Stimulated activated CD4-positive, alpha-beta T cell treated with anti-CD3 and anti-CD28 coated beads, Interleukin-1b, Interleukin-23, amount 100 ng/mL, for 1 hour (primary cell): ENCODE measurements at regions not wholly inside any gene's neighbourhood (a gene's known extent, or its start where the extent isn't known, plus 50 kb on each side); places are given as distances from the start of the nearest gene placed in this dataset.

Source experiments
- DNase-seq, 2 donors: peaks; one replicate each; pipeline ENCODE4 v3.0.0-alpha.2; 2020; ENCODE audit warnings: low read depth in 2 of 2

DNA sequence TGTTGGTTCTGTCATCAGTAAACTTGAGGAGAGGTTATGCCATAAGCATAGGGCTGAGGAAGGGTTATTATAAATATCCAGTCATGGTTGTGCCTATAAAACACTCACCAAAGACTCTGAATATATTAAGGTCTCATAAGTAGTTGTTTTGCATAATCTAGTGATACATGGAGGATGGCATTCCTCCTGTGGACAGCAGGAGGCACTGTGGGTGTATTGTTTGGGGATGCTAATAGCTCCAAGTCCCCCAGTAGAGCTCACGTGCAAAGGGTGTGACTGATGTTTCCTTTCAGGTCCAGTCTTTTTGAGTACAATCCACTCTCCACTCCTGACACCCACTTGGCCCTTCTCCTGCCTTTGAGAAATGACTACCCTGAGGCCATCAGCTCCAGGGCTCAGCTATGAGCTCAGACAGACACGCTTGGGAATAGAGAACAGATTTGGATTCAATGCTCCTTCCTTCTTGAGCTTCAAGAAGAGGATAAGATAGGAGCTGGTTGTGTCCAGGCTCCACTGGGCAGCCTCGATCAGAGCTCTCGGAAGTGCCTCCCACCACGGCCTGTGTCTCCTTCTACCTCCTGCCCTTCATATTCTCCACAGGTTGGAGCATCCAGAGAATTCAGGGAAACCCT lies 85.2 kb upstream of the IGLL5 start:
- no peak for DNase-seq

DNA sequence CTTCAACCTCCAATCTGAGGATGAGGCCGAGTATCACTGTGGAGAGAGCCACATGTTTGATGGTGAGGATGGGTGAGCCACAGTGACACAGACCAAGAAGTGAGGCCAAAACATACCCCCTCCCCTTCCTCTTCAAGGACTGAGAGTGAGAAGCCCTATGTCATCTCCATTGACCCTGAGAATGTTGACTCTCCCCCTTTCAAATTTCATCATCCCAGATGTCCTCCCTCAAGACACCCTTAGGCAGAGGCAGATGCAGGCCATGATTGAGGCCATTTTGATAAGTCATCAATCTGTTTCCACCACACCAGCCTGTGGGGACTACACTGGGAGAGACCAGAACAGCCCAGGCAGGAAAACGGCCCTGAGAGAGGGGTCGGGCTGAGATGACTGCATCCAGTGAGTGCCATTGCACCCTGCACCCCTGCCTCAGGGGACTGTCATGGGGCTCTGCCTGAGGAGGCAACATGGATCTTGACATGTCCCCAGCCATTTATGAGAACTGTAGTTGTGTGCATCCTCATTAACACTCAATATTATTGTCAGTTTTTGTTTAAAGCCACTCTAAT lies 84.2 kb upstream of the IGLL5 start:
- no peak for DNase-seq

DNA sequence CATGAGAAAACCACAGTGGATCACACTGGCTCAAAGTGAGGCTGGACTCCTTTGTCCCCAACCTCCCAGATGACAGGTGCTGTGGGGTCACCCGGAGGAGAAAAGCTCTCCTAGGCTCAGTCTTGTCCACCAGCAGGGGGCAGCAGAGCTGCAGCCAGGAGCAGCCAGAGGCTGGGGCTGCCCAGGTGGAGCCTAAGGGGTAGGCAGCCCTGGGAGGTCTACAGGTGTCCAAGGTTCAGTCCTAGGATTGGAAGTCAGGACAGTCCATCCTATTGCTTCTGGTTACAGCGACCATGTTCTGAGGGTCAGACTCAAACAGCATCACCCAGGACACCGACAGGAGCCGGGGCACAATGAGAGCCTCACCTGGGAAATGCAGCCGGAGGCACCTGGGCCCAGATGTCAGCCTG lies 77.6 kb upstream of the IGLL5 start:
- peak; percentile 48 to 68 for DNase-seq

DNA sequence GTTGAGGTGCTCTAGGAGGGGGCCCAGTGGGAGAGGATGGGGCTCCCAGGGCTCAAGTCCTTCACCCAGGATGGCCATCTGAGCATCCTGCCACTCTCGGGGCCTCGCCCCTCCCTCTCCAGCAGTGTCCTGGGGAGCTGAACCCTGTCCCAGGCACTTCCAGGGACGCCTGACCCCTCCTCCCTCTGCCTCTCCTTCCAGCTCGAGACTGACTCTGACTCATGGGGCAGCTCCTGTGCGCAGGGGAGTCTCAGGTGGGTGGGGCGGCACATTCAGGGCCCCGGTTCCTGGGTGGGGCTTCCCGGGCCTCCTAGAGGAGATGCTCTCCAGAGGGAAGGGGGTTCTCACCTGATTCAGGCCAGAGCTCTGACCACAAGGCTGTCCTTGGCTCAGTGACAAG lies 77.1 kb upstream of the IGLL5 start:
- DNase-seq: no peak

DNA sequence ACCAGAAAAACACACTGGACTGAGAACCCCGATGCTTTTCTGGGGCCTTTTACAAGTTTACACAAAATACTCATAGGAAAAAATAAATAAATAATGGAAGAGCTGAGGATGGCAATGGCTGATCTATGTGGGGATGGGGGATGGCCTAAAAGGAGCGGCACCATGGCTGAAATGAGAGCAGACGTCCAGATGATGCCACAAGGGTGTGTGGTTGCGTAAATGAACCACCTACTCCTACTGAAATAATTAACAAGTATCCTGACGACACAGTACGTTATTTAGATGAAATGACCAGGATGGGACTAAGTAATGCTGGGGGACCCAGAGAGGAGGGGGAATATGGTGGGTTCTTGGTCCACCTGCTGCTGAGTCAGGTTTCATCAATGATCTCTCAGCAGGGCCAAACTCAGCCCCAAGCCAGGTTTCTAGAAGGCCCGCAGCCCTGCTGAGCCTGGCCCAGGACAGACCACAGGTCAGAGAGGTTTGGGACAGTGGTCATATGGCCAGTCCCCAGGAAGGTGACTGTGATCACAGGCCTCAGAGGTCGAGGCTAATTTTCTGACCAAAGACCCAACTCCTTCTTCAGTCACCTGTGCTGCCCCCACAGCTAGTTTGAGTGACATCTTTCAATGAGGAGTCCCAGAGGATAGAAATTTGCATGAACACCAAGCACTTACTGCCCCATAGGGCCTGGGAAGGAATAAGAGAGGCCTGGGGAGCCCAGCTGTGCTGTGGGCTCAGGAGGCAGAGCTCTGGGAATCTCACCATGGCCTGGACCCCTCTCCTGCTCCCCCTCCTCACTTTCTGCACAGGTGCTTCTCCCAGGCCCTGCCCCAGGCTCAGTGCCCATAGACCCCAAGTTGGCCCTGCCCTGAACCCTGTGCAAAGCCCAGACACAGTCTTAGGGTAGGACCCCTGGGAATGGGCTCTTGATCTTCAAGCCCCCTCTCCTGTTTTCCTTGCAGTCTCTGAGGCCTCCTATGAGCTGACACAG lies 76.3 kb upstream of the IGLL5 start:
- no peak for DNase-seq

DNA sequence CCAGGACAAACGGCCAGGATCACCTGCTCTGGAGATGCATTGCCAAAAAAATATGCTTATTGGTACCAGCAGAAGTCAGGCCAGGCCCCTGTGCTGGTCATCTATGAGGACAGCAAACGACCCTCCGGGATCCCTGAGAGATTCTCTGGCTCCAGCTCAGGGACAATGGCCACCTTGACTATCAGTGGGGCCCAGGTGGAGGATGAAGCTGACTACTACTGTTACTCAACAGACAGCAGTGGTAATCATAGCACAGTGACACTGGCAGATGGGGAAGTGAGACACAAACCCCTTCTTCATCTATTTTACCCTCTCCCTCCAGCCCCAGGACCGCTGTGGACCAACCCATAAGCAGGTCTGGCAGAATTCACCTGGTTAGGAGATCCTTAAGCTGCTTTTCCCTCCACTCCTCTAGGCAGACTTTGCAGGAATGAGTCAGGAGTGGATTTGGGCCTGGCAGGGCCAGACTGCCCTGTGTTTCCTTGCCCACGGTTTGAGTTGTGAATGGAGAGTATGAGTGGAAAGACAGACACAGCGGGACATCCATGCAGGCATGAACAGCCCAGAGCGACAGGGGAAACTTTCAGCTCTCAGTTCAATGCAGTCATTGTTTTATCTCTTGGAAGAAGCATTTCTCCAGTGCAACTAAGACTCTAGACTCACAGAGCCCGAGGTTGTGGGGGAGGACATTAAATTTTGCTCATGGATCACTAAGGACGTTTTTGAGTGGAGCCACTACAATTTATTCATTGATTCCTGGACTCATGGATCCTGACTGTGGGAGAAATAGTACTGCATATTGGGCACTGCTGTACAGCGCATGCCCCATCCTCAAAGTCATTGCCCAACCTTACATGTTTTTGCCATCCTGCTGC lies 75.3 kb upstream of the IGLL5 start:
- no peak for DNase-seq

DNA sequence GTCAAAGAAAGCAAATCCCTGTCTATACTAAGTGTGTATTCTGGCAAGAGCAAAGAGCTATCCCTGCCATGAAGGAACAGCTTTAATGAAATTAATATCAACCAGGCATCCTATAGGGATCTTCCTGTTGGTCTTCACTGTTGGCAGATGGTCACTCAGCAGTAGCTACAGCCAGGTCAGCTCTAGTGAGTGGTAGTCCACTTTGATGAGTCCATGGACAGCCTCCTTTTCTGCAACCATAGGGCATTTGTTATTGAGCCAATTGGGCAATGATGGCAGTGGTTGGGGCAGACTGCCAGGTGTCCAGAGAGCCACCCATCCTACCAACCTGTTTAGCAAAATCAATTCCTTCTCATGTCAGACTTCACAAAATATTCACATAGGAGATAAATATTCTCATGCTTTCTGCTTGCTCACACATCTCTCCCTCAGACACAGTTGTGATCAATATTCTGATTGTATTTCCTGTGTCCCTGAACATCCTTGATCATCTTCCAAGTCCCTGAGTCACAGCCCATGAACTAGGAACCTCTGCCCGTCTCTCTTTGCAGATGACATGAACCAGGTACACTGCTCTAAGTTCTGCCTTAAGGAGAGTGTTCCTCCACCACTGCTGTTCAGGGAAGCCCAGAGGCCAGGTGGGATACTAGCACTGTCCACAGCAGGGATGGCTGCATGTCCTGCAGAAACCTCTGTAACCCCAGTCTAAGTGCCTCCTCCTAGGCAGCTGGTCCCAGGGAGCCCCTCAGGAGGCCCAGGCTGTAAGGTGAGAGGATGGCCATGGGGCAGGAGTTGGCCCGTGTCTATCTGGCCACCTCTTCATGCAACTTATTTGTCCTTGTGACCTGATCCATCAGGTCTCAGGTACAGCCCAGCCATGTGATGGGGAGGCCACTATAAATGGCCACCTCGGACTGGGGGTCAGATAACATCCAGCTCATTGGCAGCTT lies 74.2 kb upstream of the IGLL5 start:
- no peak for DNase-seq

DNA sequence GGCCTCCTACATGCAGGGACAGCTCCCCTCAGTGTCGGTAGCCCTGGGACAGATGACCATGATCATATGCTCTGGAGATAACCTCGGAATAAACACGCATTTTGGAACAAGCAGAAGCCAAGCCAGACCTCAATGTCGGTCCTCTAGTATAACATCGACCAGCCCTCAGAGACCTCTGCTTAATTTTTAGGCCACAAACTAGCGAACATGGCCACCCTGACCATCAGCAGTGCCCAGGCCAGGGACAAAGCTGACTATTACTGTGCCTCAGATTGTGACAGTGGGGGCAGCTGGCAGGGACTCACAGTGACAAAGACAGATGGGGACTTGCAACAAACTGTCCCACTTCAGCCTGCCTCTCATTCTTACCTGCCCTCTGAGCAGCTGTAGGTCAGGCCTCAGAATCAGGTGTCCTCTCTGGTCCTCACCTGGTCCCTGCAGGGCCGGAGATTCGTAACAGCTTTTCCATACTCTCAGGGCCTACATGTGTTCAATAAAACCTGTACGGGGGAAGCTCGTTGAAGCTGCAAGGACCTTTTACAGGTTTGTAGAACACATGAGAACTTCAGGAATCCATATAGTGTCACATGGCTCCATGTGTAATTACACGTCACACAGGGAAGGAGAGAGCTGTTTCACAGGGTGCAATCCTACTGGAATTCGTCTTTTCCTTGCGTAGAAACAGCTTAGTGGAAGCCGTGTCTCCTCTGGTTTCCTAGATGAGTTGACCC lies 72.8 kb upstream of the IGLL5 start:
- no peak for DNase-seq

DNA sequence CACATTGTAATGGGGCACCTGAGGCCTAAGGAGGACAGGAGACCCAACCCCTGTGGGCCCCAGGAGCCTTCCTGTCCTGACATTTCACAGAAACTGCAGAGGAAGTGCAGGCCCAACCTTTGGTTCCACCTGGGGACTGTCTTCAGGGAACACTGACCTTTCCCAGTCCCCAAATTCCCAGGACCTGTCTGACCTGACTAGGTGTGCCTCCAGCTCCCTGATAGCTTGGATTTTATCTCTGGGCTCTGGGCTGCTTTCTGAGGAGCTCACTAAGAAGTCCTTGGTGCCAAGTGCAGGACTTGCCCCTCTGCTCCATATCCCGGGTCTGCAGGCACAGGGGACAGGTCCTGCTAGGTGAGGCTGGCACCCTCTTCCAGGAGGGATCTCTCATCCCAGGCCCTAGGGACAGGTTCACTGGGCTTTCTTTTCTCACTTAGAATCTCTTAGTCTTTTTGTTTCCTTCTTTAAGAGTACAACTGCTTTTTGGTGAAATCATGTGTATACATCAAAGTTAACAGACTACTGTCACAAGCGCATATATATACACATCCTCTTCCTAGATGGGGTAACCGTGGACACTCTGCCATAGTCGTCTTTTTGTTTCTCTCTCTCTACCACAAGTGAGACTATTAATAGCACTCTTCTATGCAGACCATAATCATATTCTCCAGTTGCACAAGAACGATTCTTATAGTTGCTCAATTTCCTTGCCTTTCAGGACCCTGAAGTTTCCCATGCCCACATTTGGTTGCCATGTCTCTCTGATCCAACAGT lies 72.0 kb upstream of the IGLL5 start:
- no peak for DNase-seq

DNA sequence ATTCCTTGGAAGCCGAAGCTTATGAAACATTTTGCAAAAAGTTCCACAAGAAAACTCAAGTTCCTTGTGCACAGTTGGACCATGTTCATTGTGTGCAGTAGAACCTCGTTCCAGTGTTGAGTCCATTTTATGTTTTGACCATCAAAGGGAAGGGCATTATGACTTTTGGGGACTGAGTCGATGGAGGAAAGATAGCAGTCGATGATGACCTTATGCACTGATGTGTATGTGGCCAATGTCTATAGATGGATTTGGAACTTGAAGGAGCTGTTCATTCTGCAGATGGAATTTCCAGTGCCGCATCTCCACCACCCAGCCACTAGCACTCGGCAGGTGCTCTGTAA lies 71.5 kb upstream of the IGLL5 start:
- no peak for DNase-seq

DNA sequence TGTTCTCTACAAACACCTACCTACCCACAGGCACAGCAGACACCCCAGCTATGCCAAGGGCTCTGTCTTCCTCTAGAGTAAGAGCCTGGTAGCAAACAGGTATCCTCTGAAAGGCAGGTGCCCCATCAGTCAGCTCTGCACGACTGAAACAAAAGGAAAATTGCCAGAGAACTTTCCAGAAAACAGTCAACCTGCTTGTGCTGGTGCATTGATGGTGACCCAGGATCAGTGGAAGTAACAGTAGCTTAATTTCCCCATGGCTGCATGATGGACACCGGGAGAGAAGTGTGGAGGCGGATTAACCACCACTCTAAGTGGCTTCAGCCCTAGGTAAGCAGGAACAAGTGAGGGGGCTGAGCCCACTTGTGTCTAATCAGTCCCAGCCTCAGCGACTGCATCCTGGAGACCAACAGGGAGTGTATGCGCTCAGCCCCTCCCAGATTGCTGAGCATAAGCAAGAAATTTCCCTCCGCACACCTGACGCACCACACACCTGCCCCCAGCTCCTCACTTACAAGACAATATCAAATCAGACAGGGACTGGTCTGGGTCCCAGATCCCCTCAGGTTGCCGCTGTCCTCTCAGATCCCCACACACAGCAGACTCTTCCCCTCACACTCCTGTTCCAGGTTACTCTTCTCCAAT lies 70.7 kb upstream of the IGLL5 start:
- no peak for DNase-seq

DNA sequence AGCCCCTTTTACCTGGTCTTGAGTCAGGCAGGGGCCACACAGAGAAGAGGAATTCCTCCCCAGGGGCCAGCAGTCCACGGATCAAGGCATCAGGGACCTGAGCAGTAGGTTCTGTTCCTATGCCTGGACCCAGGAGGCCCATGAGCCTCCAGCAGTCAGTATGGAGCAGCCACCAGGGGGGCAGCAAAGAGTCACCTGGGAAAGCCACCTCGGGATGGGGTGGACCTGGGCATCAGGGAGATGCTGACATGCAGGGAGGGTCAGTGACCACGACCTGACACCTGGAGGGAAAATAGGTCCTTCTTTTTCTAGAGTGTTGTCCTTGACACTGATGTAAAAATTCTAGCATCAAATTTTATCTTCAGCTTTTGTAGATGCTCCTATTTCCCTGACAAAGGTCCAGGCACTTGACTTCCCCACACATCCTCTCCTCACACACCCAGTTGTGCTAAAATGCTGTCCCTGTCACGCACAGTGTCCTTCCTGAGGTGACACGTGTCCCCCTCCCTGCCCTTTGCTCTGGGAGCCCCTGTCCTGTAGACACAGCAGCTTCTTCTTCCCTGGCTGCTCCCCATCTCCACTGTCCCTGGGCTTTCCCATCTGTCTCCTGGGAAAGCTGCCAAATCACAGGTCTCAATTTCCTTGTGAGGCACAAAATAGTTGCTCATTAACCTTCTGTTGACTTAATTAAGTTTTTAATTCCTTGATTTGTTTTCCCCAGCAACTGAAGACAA lies 70.0 kb upstream of the IGLL5 start:
- no peak for DNase-seq

DNA sequence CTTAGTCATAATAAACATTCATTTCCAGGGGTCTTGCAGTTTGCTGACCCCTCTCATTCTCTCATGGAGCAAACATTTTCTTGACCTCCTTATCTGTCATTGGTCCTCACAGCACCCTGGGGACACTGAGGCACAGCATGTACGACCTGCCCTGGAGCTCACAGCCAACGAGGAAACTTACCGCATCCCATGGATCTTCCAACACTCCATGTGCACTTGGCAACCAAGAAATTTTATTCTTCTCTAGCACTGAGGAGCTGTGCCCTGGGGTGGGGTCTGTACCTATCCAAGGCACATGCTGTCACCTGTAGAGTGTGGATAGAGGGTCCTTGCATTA lies 69.4 kb upstream of the IGLL5 start:
- DNase-seq: no peak

DNA sequence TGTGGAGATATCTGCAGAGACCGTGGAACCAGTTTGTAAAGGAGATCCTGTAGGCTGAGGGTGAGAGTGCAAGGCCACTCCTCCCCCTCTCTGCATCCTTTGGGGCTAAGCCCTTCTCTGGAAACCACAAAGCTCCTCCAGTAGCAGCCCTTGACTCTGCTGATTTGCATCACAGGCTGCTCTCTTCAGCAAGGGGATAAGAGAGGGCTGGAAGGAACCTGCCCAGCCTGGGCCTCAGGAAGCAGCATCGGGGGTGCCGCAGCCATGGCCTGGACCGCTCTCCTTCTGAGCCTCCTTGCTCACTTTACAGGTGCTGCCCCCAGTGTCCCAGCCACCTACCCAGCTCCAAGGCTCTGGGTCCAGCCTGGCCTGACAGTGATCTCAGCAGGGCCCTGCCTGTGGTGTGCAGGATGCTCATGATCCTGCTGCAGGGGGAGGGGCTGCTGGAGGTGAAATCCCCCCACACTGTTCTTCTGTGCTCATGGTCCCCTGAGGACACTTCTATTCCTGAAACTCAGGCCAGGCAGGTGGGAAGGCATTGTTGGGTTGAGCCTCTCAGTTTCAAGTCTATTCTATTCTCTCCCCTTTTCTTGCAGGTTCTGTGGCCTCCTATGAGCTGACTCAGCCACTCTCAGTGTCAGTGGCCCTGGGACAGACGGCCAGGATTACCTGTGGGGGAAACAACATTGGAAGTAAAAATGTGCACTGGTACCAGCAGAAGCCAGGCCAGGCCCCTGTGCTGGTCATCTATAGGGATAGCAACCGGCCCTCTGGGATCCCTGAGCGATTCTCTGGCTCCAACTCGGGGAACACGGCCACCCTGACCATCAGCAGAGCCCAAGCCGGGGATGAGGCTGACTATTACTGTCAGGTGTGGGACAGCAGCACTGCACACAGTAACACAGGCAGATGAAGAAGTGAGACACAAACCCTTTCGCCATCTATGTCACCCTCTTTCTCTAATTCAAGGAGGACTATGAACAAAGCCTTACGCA lies 68.5 kb upstream of the IGLL5 start:
- no peak for DNase-seq

DNA sequence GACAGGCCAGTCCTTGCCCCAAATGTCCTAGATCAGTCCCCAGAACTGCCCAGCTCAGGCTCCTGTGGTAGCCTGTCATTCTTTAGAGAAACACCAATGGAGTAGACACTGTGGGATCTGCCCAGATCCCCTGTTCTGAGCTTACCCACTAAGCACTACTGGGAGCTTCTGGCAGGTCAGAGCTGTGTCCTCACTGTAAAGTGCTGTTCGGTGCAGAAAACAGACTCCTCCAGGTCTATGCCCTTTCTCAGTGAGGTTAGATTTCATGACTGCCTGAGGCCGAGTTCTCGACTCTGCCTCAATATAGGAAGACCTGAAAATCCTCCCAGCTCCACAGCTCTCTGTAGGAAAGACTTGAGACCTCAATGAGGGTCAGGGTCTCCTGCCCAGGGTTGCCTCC lies 67.5 kb upstream of the IGLL5 start:
- DNase-seq: no peak

DNA sequence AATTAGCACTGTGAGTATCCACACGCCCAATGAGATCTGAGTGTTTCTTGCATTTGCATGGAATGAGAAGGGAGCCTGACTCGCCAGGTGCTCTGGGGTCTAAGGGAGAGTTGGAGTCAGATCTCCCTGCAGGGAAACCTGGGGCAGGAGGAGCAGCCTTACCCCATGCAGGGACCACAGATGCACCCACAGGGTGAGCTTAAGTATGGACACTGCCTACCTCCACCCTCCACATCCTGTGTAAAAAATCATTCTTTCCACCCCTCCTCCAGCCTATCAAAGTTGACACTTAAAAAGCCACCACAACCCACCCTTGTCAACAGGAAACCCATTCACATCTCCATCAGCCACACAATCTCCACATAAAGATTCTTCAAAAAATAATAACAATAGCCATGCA lies 67.0 kb upstream of the IGLL5 start:
- DNase-seq: no peak

DNA sequence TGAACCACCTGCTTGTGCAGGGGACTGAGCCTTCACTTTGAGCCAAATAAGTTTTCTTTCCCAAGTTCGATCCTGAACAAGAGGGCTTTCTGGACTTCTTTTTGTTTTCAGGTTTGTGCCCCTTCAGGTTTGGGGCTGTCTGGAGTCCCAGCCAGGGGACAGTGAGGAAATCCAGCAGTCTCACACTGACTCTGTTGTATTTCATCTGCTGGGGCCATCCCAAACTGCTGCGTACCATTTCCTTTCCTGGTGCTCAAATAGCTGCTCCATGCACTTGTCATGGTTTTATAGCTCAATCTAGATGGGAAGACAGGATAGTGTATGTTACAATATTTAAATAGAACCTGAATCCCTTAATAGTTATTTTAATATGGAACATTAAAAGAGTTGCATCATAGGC lies 66.3 kb upstream of the IGLL5 start:
- no peak for DNase-seq
